ENCODE measurements at regions not wholly inside any gene's neighbourhood (a gene's known extent, or its start where the extent isn't known, plus 50 kb on each side); places are given as distances from the start of the nearest gene placed in this dataset.
A peak's percentile ranks its signal among the peaks of the same experiment; 100 is the strongest.

DNA sequence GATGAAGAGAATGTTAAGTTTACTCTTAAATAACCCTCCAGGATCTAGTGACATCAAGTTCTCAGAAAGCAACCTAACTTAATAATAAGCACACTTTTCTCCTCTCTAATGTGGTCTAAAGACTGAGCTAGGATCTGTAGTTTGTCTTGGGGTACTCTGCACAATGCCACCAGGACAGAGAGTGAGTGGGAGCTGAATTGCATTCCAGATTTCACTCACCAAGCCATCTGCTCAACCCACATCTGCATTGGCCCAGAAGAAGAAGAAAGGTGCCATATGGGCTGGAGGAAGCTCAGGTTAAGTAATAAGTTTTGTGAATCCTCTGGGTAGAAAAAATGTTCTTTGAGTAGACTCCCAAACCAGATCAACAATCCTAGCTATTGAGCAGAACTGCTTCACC is 384.6 kb downstream of the PPP3CA start:
- no peaks in the 10 kb centered on the region for H3K9me3 ChIP-seq (ENCODE audit: insufficient read depth, low read length)
- H3K27me3 ChIP-seq (ENCODE audit: low read depth, low read length), result no peaks in the 10 kb centered on the region
- H2AFZ ChIP-seq (ENCODE audit: low read depth, low read length), result no peak overlapping the region
- H4K20me1 ChIP-seq (ENCODE audit: insufficient read depth, low read length), result no peaks in the 10 kb centered on the region
- H3K79me2 ChIP-seq (ENCODE audit: low read length), result no peaks in the 10 kb centered on the region
- H3K4me1 ChIP-seq (ENCODE audit: low read length), result peaks cover 22% of the 10 kb centered on the region
- no peak overlapping the region for H3K4me2 ChIP-seq (ENCODE audit: low read length)
- no peak overlapping the region for H3K9ac ChIP-seq (ENCODE audit: low read length)
- H3K36me3 ChIP-seq (replicated peaks; ENCODE audit: low read depth, low read length), result no peaks in the 10 kb centered on the region
- no peak overlapping the region for H3K27ac ChIP-seq (ENCODE audit: low read length)
- no peak overlapping the region for H3K4me3 ChIP-seq (ENCODE audit: low read length)
- TF ChIP-seq, protein P1, sequence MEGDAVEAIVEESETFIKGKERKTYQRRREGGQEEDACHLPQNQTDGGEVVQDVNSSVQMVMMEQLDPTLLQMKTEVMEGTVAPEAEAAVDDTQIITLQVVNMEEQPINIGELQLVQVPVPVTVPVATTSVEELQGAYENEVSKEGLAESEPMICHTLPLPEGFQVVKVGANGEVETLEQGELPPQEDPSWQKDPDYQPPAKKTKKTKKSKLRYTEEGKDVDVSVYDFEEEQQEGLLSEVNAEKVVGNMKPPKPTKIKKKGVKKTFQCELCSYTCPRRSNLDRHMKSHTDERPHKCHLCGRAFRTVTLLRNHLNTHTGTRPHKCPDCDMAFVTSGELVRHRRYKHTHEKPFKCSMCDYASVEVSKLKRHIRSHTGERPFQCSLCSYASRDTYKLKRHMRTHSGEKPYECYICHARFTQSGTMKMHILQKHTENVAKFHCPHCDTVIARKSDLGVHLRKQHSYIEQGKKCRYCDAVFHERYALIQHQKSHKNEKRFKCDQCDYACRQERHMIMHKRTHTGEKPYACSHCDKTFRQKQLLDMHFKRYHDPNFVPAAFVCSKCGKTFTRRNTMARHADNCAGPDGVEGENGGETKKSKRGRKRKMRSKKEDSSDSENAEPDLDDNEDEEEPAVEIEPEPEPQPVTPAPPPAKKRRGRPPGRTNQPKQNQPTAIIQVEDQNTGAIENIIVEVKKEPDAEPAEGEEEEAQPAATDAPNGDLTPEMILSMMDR (IDR thresholded peaks at IDR 0.05; ENCODE audit: low read depth, low read length), result no peak
- TF ChIP-seq EZH2phosphoT487 (IDR thresholded peaks at IDR 0.05; ENCODE audit: low read depth), result no peak

- Histone ChIP-seq H3K27ac (ENCODE audit: low read length) (no peak overlapping the region), H3K9ac (ENCODE audit: low read length) (no peak overlapping the region), H3K9me3 (ENCODE audit: insufficient read depth, low read length) (no peaks in the 10 kb centered on the region), H3K4me1 (ENCODE audit: low read length) (peaks cover 16% of the 10 kb centered on the region), H3K4me2 (ENCODE audit: low read length) (no peak overlapping the region), H2AFZ (ENCODE audit: low read depth, low read length) (no peak overlapping the region), H3K27me3 (ENCODE audit: low read depth, low read length) (no peaks in the 10 kb centered on the region), H3K79me2 (ENCODE audit: low read length) (no peaks in the 10 kb centered on the region), H4K20me1 (ENCODE audit: insufficient read depth, low read length) (no peaks in the 10 kb centered on the region), H3K4me3 (ENCODE audit: low read length) (no peak overlapping the region), H3K36me3 (replicated peaks; ENCODE audit: low read depth, low read length) (no peaks in the 10 kb centered on the region)
- TF ChIP-seq, protein P1 (IDR thresholded peaks at IDR 0.05; ENCODE audit: low read depth, low read length), result no peak
- TF ChIP-seq EZH2phosphoT487 (IDR thresholded peaks at IDR 0.05; ENCODE audit: low read depth), result no peak
These were observed 387.1 kb downstream of the PPP3CA start for GRCh38 chr4:100960232-100960631.

- TF ChIP-seq, protein P1 (IDR thresholded peaks at IDR 0.05; ENCODE audit: low read depth, low read length), result no peak
- TF ChIP-seq EZH2phosphoT487 (IDR thresholded peaks at IDR 0.05; ENCODE audit: low read depth), result no peak
- Histone ChIP-seq H3K27me3 (ENCODE audit: low read depth, low read length) (no peaks in the 10 kb centered on the region), H3K4me1 (ENCODE audit: low read length) (peaks cover 11% of the 10 kb centered on the region), H3K9ac (ENCODE audit: low read length) (no peak overlapping the region), H3K36me3 (replicated peaks; ENCODE audit: low read depth, low read length) (no peaks in the 10 kb centered on the region), H3K4me3 (ENCODE audit: low read length) (peak overlapping the region; percentile 74), H3K79me2 (ENCODE audit: low read length) (no peaks in the 10 kb centered on the region), H4K20me1 (ENCODE audit: insufficient read depth, low read length) (no peaks in the 10 kb centered on the region), H3K4me2 (ENCODE audit: low read length) (peak overlapping the region; percentile 80), H2AFZ (ENCODE audit: low read depth, low read length) (peak overlapping the region; percentile 80), H3K27ac (ENCODE audit: low read length) (no peak overlapping the region), H3K9me3 (ENCODE audit: insufficient read depth, low read length) (no peaks in the 10 kb centered on the region)
These were observed 393.3 kb downstream of the PPP3CA start for GRCh38 chr4:100954046-100954445.

- Histone ChIP-seq H3K4me3 (ENCODE audit: low read length) (no peak overlapping the region), H3K79me2 (ENCODE audit: low read length) (no peaks in the 10 kb centered on the region), H3K9me3 (ENCODE audit: insufficient read depth, low read length) (no peaks in the 10 kb centered on the region), H2AFZ (ENCODE audit: low read depth, low read length) (no peak overlapping the region), H3K36me3 (replicated peaks; ENCODE audit: low read depth, low read length) (no peaks in the 10 kb centered on the region), H3K27ac (ENCODE audit: low read length) (no peak overlapping the region), H3K27me3 (ENCODE audit: low read depth, low read length) (no peaks in the 10 kb centered on the region), H3K4me1 (ENCODE audit: low read length) (peaks cover 11% of the 10 kb centered on the region), H3K9ac (ENCODE audit: low read length) (no peak overlapping the region), H4K20me1 (ENCODE audit: insufficient read depth, low read length) (no peaks in the 10 kb centered on the region), H3K4me2 (ENCODE audit: low read length) (no peak overlapping the region)
- TF ChIP-seq EZH2phosphoT487 (IDR thresholded peaks at IDR 0.05; ENCODE audit: low read depth), result no peak
- TF ChIP-seq, protein P1 (IDR thresholded peaks at IDR 0.05; ENCODE audit: low read depth, low read length), result no peak
These were observed 393.7 kb downstream of the PPP3CA start for GRCh38 chr4:100953616-100954015.
